ENCODE measurements at regions not wholly inside any gene's neighbourhood (a gene's known extent, or its start where the extent isn't known, plus 50 kb on each side); places are given as distances from the start of the nearest gene placed in this dataset.

- H3K36me3 ChIP-seq = no peaks in the 10 kb centered on the region
- no peak overlapping the region for H3K27ac ChIP-seq
- H3K9me3 ChIP-seq = no peaks in the 10 kb centered on the region
- H3K4me1 ChIP-seq = no peaks in the 10 kb centered on the region
- intact Hi-C loops (cut with DNase I; ENCODE audit: low total_unique reads) = no loop called here
- no peak overlapping the region for H3K4me3 ChIP-seq
- no peak for DNase-seq
- 40 to 87% (median 66%) methylated on average over 5 of the region's 5 CpGs for WGBS, 5 donors
- H3K27me3 ChIP-seq = no peaks in the 10 kb centered on the region
- TF ChIP-seq CTCF (IDR thresholded peaks at IDR 0.05) (peak in 1 of 7 experiments; percentile 7), POLR2AphosphoS5 (IDR thresholded peaks at IDR 0.05) (no peak), EP300 (IDR thresholded peaks at IDR 0.05) (no peak)
These were observed 370.0 kb upstream of the AUTS2 start for GRCh38 chr7:69228212-69228811.

GRCh38 chr7:69232445-69233376, 365.6 kb upstream of the AUTS2 start:
- no peaks in the 10 kb centered on the region for H3K27me3 ChIP-seq
- no peak overlapping the region for H3K27ac ChIP-seq
- H3K4me3 ChIP-seq = no peak overlapping the region
- intact Hi-C loops (cut with DNase I; ENCODE audit: low total_unique reads) = no loop called here
- H3K36me3 ChIP-seq = no peaks in the 10 kb centered on the region
- no peaks in the 10 kb centered on the region for H3K9me3 ChIP-seq
- DNase-seq = peak in 1 of 2 donors; percentile 32
- WGBS, 5 donors = 23 to 48% (median 30%) methylated on average over 21 of the region's 21 CpGs
- TF ChIP-seq CTCF (IDR thresholded peaks at IDR 0.05) (no peak), POLR2A (IDR thresholded peaks at IDR 0.05) (no peak), EP300 (IDR thresholded peaks at IDR 0.05) (no peak), POLR2AphosphoS5 (IDR thresholded peaks at IDR 0.05) (no peak)
- peaks cover 0 to 6% (median 0%) of the 10 kb centered on the region in 4 donors for H3K4me1 ChIP-seq

- Histone ChIP-seq H3K27me3 (no peaks in the 10 kb centered on the region), H3K36me3 (no peaks in the 10 kb centered on the region), H3K4me3 (no peak overlapping the region), H3K9me3 (no peaks in the 10 kb centered on the region), H3K4me1 (peaks cover 0 to 6% (median 0%) of the 10 kb centered on the region in 4 donors), H3K27ac (no peak overlapping the region)
- TF ChIP-seq CTCF (IDR thresholded peaks at IDR 0.05) (no peak), POLR2AphosphoS5 (IDR thresholded peaks at IDR 0.05) (no peak), EP300 (IDR thresholded peaks at IDR 0.05) (no peak), POLR2A (IDR thresholded peaks at IDR 0.05) (no peak)
- intact Hi-C loops (cut with DNase I; ENCODE audit: low total_unique reads) = no loop called here
- WGBS, 5 donors = 62 to 72% (median 67%) methylated on average over 8 of the region's 8 CpGs
- DNase-seq = no peak
These were observed 360.7 kb upstream of the AUTS2 start for GRCh38 chr7:69237541-69237940.

- H3K36me3 ChIP-seq = no peaks in the 10 kb centered on the region
- no peaks in the 10 kb centered on the region for H3K9me3 ChIP-seq
- no peaks in the 10 kb centered on the region for H3K27me3 ChIP-seq
- no peak overlapping the region for H3K27ac ChIP-seq
- intact Hi-C loops (cut with DNase I; ENCODE audit: low total_unique reads) = no loop called here
- H3K4me3 ChIP-seq = no peak overlapping the region
- peak in 1 of 2 donors; percentile 34 for DNase-seq
- H3K4me1 ChIP-seq = no peaks in the 10 kb centered on the region
- TF ChIP-seq CTCF (IDR thresholded peaks at IDR 0.05) (no peak), POLR2AphosphoS5 (IDR thresholded peaks at IDR 0.05) (no peak), POLR2A (IDR thresholded peaks at IDR 0.05) (no peak), EP300 (IDR thresholded peaks at IDR 0.05) (no peak)
- WGBS, 5 donors = 65 to 81% (median 73%) methylated on average over 1 of the region's 1 CpG
These were observed 355.3 kb upstream of the AUTS2 start for GRCh38 chr7:69243016-69243415.
